ENCODE measurements at regions not wholly inside any gene's neighbourhood (a gene's known extent, or its start where the extent isn't known, plus 50 kb on each side); places are given as distances from the start of the nearest gene placed in this dataset.

DNA sequence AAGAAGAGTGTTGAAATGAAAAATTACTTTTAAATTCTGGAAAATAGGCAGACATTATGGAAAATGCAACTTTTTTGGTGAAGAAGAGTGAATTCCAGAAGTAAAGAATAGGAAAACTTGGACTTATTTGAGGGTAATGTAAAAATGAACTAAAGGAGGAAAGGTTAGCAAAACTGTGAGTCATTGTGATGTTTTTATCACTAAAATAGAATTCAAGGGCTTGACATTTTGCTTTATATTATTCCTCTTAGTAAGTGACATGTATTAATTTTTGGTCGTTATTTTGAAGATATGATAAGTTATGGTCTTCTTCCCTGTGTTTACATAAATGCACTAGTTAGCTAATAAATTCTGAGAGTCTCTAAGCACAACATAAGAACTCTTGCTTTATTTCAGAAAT is 390.9 kb downstream of the FAT4 start:
- TF ChIP-seq EZH2 (IDR thresholded peaks at IDR 0.05; ENCODE audit: insufficient read depth, poor library complexity, severe bottlenecking) (no peak), EZH2phosphoT487 (IDR thresholded peaks at IDR 0.05; ENCODE audit: insufficient read depth, low read depth) (no peak)

Measured in GM23248 (cell line).